IMR-90 (cell line): ENCODE measurements at regions not wholly inside any gene's neighbourhood (a gene's known extent, or its start where the extent isn't known, plus 50 kb on each side); places are given as distances from the start of the nearest gene placed in this dataset.

Experiments
- ATAC-seq: fragments of 200-7000 bp; cut with Tn5 transposase; 2 replicates; pipeline ENCODE4 v1.9.1; 2020; ENCODE audit warnings: low read depth, mild to moderate bottlenecking, moderate library complexity
- BruUV-seq: library from RNA; stranded (reverse); fragments of 400-500 nt; replicated peaks from 2 replicates; lab custom pipeline; 2021; lab: Mats Ljungman, UMichigan
- CTCF ChIA-PET: fragments of 300-600 bp; formaldehyde crosslinking; extraction: SDS; loops from one replicate; lab custom pipeline; 2021; ENCODE audit warnings: antibody characterized with exemption; lab: Yijun Ruan, JAX
- POLR2A ChIA-PET: fragments of 300-600 bp; sonication (Branson Sonifier 250); formaldehyde crosslinking; loops from one replicate; lab custom pipeline; 2022; ENCODE audit warnings: antibody characterized with exemption; ENCODE audit not compliant: unreplicated experiment; lab: Charles Lee
- DNase-seq: peaks from one replicate; pipeline ENCODE4 v3.0.0; 2013
- H2AFZ ChIP-seq: replicated peaks from 2 replicates; pipeline ENCODE3; 2013; ENCODE audit warnings: low read length, mild to moderate bottlenecking; ENCODE audit not compliant: poor library complexity
- H2AK5ac ChIP-seq: 2 replicates; pipeline ENCODE4 v1.6.1; 2013; ENCODE audit warnings: low read depth, low read length, inconsistent platforms
- H2AK9ac ChIP-seq: replicated peaks from 2 replicates; pipeline ENCODE3; 2013; ENCODE audit warnings: mild to moderate bottlenecking, low read depth, low read length, moderate library complexity; ENCODE audit not compliant: poor library complexity
- H2BK120ac ChIP-seq: 2 replicates; pipeline ENCODE4 v1.6.1; 2013; ENCODE audit warnings: low read depth, low read length, inconsistent platforms
- H2BK15ac ChIP-seq: 3 replicates; pipeline ENCODE4 v1.6.1; 2013; ENCODE audit warnings: low read depth, low read length, inconsistent platforms
- H2BK20ac ChIP-seq: 2 replicates; pipeline ENCODE4 v1.6.1; 2013; ENCODE audit warnings: low read depth, mild to moderate bottlenecking, inconsistent platforms, low read length, moderate library complexity
- H2BK5ac ChIP-seq: 2 replicates; pipeline ENCODE4 v1.6.1; 2013; ENCODE audit warnings: mild to moderate bottlenecking, low read depth, low read length, inconsistent platforms; ENCODE audit not compliant: poor library complexity, severe bottlenecking
- H3K14ac ChIP-seq: replicated peaks from 2 replicates; pipeline ENCODE4 v1.6.1; 2013; ENCODE audit warnings: low read depth, low read length, inconsistent platforms
- H3K18ac ChIP-seq: 2 replicates; pipeline ENCODE4 v1.6.1; 2013; ENCODE audit warnings: low read depth, low read length, control low read depth
- H3K23ac ChIP-seq: 2 replicates; pipeline ENCODE4 v1.6.1; 2013; ENCODE audit warnings: low read depth, low read length, inconsistent platforms
- H3K27ac ChIP-seq: 2 replicates; pipeline ENCODE4 v1.5.1; 2013; ENCODE audit warnings: mild to moderate bottlenecking, control low read depth, low read length; ENCODE audit not compliant: insufficient read depth
- H3K27me3 ChIP-seq: 2 replicates; pipeline ENCODE4 v1.6.1; 2013; ENCODE audit warnings: low read length; ENCODE audit not compliant: control insufficient read depth, insufficient read depth
- H3K36me3 ChIP-seq: 2 replicates; pipeline ENCODE4 v1.6.1; 2013; ENCODE audit warnings: low read length, mixed read lengths; ENCODE audit not compliant: control insufficient read depth, insufficient read depth
- H3K4ac ChIP-seq: 2 replicates; pipeline ENCODE4 v1.6.1; 2013; ENCODE audit warnings: low read depth, low read length, inconsistent platforms
- H3K4me1 ChIP-seq: 2 replicates; pipeline ENCODE4 v1.6.1; 2013; ENCODE audit warnings: low read length, mixed read lengths; ENCODE audit not compliant: control insufficient read depth, insufficient read depth
- H3K4me2 ChIP-seq: 2 replicates; pipeline ENCODE4 v1.6.1; 2013; ENCODE audit warnings: low read depth, mild to moderate bottlenecking, control low read depth, low read length, moderate library complexity
- H3K4me3 ChIP-seq: 2 replicates; pipeline ENCODE4 v1.5.1; 2013; ENCODE audit warnings: low read depth, mild to moderate bottlenecking, control low read depth, low read length, moderate library complexity; ENCODE audit not compliant: insufficient read depth
- H3K56ac ChIP-seq: 2 replicates; pipeline ENCODE4 v1.6.1; 2013; ENCODE audit warnings: low read length, inconsistent platforms; ENCODE audit not compliant: insufficient read depth; ENCODE audit errors: extremely low read depth
- H3K79me1 ChIP-seq, 2 experiments: 2 replicates each; pipeline ENCODE4 v1.6.1; 2013; ENCODE audit warnings: low read length in 2 of 2, inconsistent platforms in 1 of 2, low read depth in 1 of 2
- H3K9ac ChIP-seq: 2 replicates; pipeline ENCODE4 v1.6.1; 2013; ENCODE audit warnings: low read depth, low read length, control low read depth
- H3K9me1 ChIP-seq: 2 replicates; pipeline ENCODE4 v1.6.1; 2013; ENCODE audit warnings: low read length, inconsistent platforms; ENCODE audit not compliant: insufficient read depth
- H3K9me3 ChIP-seq: 2 replicates; pipeline ENCODE4 v1.6.1; 2013; ENCODE audit warnings: low read length; ENCODE audit not compliant: control insufficient read depth, insufficient read depth
- H4K20me1 ChIP-seq: 2 replicates; pipeline ENCODE4 v1.6.1; 2013; ENCODE audit warnings: low read length, inconsistent platforms; ENCODE audit not compliant: insufficient read depth
- H4K5ac ChIP-seq: 2 replicates; pipeline ENCODE4 v1.6.1; 2013; ENCODE audit warnings: mild to moderate bottlenecking, low read depth, low read length, control low read depth
- H4K8ac ChIP-seq, 2 experiments: 2 replicates each; pipeline ENCODE4 v1.6.1; 2013; ENCODE audit warnings: low read depth in 2 of 2, low read length in 2 of 2, control low read depth in 1 of 2, inconsistent platforms in 1 of 2
- H4K91ac ChIP-seq: 2 replicates; pipeline ENCODE4 v1.6.1; 2013; ENCODE audit warnings: low read depth, low read length, inconsistent platforms; ENCODE audit not compliant: insufficient read depth
- CEBPB ChIP-seq: IDR thresholded peaks from 2 replicates; pipeline ENCODE4 v1.6.1; 2012; ENCODE audit warnings: low read depth, low read length, improper control_type of control experiment
- CHD1 ChIP-seq: IDR thresholded peaks from 2 replicates; pipeline ENCODE4 v1.6.1; 2012; ENCODE audit warnings: low read depth, low read length, improper control_type of control experiment
- RAD21 ChIP-seq: IDR thresholded peaks from 2 replicates; pipeline ENCODE4 v1.6.1; 2012; ENCODE audit warnings: low read length, improper control_type of control experiment
- RCOR1 ChIP-seq: IDR thresholded peaks from 2 replicates; pipeline ENCODE4 v1.6.1; 2012; ENCODE audit warnings: mild to moderate bottlenecking, low read length, improper control_type of control experiment; ENCODE audit not compliant: insufficient replicate concordance
- WGBS, 2 experiments: methylation state at CpG; one replicate each; pipeline versions ENCODE4 v1.1.5 to v1.1.7; 2013; ENCODE audit warnings: missing lambda C conversion rate in 2 of 2; ENCODE audit not compliant: insufficient read length in 1 of 2; ENCODE audit errors: extremely low coverage in 2 of 2; 5-methylcytosine and 5-hydroxymethylcytosine counted together
- dilution Hi-C: fragments of 300-500 bp; cut with HindIII; formaldehyde crosslinking; loops from one replicate; pipeline ENCODE4 v1.14.3; 2018; ENCODE audit warnings: low sequenced_read_pairs; ENCODE audit not compliant: unreplicated experiment
- in situ Hi-C: fragments of 300-500 bp; cut with MboI; formaldehyde crosslinking; loops from 3 replicates; pipeline ENCODE4 v1.14.3; 2019; ENCODE audit warnings: low sequenced_read_pairs, inconsistent platforms, mixed read lengths
- intact Hi-C: fragments of 100-400 bp; cut with micrococcal nuclease; formaldehyde crosslinking; loops from 2 replicates; pipeline ENCODE4 v1.10.0; 2022

DNA sequence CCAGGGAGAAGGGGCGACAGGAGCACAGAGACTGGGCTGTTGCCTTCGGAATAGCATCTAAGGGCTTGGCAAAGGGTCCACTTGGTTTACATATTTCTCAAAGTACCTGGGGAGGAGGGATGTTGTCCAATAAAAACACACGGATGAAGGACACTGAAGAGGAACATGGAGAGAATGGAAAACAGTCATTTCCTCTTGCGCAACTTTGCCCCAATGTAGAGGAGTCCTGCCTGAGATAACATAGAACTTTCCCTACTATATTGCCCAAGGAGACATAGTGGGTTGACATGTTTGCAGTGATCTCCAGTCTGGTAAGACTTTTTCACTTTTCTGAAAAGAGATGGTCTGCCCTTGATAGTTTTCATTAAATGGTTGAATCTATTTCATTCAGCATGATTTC lies 468.8 kb upstream of the SUCLG2 start:
- BruUV-seq: no TSS peak
- Histone ChIP-seq H3K4me3 (no peak overlapping the region), H3K27me3 (no peaks in the 10 kb centered on the region), H4K91ac (no peak overlapping the region), H2BK5ac (no peak overlapping the region), H3K4ac (no peak overlapping the region), H3K18ac (no peak overlapping the region), H3K14ac (no peak overlapping the region), H3K9me1 (no peaks in the 10 kb centered on the region), H4K20me1 (no peaks in the 10 kb centered on the region), H2BK20ac (no peak overlapping the region), H3K23ac (no peak overlapping the region), H3K9ac (no peak overlapping the region), H3K56ac (no peak overlapping the region), H2BK15ac (no peak overlapping the region), H3K36me3 (no peaks in the 10 kb centered on the region), H4K8ac (no peak overlapping the region), H2AK5ac (no peak overlapping the region), H4K5ac (no peak overlapping the region), H2AK9ac (no peak overlapping the region), H3K9me3 (peaks cover 2% of the 10 kb centered on the region; the same call in 1 of the 2 replicates), H3K4me2 (no peak overlapping the region), H3K4me1 (no peaks in the 10 kb centered on the region), H2BK120ac (no peak overlapping the region), H3K27ac (no peak overlapping the region), H3K79me1 (no peaks in the 10 kb centered on the region), H2AFZ (no peak overlapping the region)
- intact Hi-C loops (no loop called here), in situ Hi-C loops (no loop called here), dilution Hi-C loops (no loop called here)
- 67% methylated on average over 1 of the region's 4 CpGs; no CpG with 5 or more reads in 1 of the 2 experiments for WGBS, 2 experiments
- DNase-seq (no peak), ATAC-seq (no peak)
- TF ChIP-seq RCOR1 (no peak), CHD1 (no peak), CEBPB (peak; percentile 83), RAD21 (no peak)
- POLR2A ChIA-PET: no interaction called here
- CTCF ChIA-PET: no interaction called here
